DOHH2 (cell line): ENCODE measurements at regions not wholly inside any gene's neighbourhood (a gene's known extent, or its start where the extent isn't known, plus 50 kb on each side); places are given as distances from the start of the nearest gene placed in this dataset.
"Not testable (repeated sequence)": the region's sequence is repeated elsewhere in the genome, so short reads cannot be mapped to it uniquely, and the experiment has no call there.

Experiments
- H3F3A ChIP-seq: fragments of 200-600 bp; sonication (generic), shearing (Covaris generic); 2 replicates; pipeline ENCODE4 v1.6.0; 2016; ENCODE audit warnings: antibody characterized with exemption, mild to moderate bottlenecking; ENCODE audit not compliant: control insufficient read depth, insufficient read depth
- H3K27ac ChIP-seq: fragments of 200-600 bp; sonication (generic); 2 replicates; pipeline ENCODE4 v1.5.1; 2014; ENCODE audit warnings: low read depth, mild to moderate bottlenecking, low read length, moderate library complexity
- H3K27me3 ChIP-seq: fragments of 200-600 bp; sonication (generic); 2 replicates; pipeline ENCODE4 v1.6.1; 2014; ENCODE audit warnings: mild to moderate bottlenecking, low read length, mixed read lengths; ENCODE audit not compliant: control insufficient read depth
- H3K36me3 ChIP-seq: fragments of 200-600 bp; sonication (generic); 2 replicates; pipeline ENCODE4 v1.6.1; 2014; ENCODE audit warnings: mild to moderate bottlenecking, low read length, moderate library complexity, mixed read lengths; ENCODE audit not compliant: control insufficient read depth
- H3K4me1 ChIP-seq: fragments of 200-600 bp; sonication (generic); 2 replicates; pipeline ENCODE4 v1.6.1; 2014; ENCODE audit warnings: mild to moderate bottlenecking, low read length, mixed read lengths; ENCODE audit not compliant: control insufficient read depth
- H3K4me2 ChIP-seq: fragments of 200-600 bp; sonication (generic); 2 replicates; pipeline ENCODE4 v1.6.0; 2014; ENCODE audit warnings: mild to moderate bottlenecking, low read length, moderate library complexity
- H3K4me3 ChIP-seq: fragments of 200-600 bp; sonication (generic); 2 replicates; pipeline ENCODE4 v1.5.1; 2014; ENCODE audit warnings: mild to moderate bottlenecking, low read length, mixed read lengths
- H3K79me2 ChIP-seq: fragments of 200-600 bp; sonication (generic); 2 replicates; pipeline ENCODE4 v1.6.1; 2014; ENCODE audit warnings: mild to moderate bottlenecking, low read length, mixed read lengths; ENCODE audit not compliant: control insufficient read depth
- H3K9me2 ChIP-seq: fragments of 200-600 bp; sonication (generic); replicated peaks from 2 replicates; pipeline ENCODE4 v1.6.1; 2014; ENCODE audit warnings: mild to moderate bottlenecking, low read length, mixed read lengths; ENCODE audit not compliant: control insufficient read depth
- H3K9me3 ChIP-seq: fragments of 200-600 bp; sonication (generic); 2 replicates; pipeline ENCODE4 v1.6.1; 2014; ENCODE audit warnings: antibody characterized with exemption, low read length, mixed read lengths; ENCODE audit not compliant: control insufficient read depth, insufficient read depth
- H4K20me1 ChIP-seq: fragments of 200-600 bp; sonication (generic); 2 replicates; pipeline ENCODE4 v1.6.0; 2014; ENCODE audit warnings: low read depth, mild to moderate bottlenecking, antibody characterized with exemption, low read length, moderate library complexity; ENCODE audit not compliant: control insufficient read depth, insufficient read depth
- CTCF ChIP-seq: fragments of 200-600 bp; sonication (generic); IDR thresholded peaks from one replicate; pipeline ENCODE4 v1.5.1; 2014; ENCODE audit warnings: antibody characterized with exemption, mild to moderate bottlenecking, low read depth, low read length; ENCODE audit not compliant: poor library complexity, severe bottlenecking
- EZH2phosphoT487 ChIP-seq: fragments of 200-600 bp; sonication (generic); IDR thresholded peaks from 2 replicates; pipeline ENCODE4 v1.6.1; 2017; ENCODE audit warnings: borderline replicate concordance, mild to moderate bottlenecking, antibody characterized with exemption, low read length, moderate library complexity, mixed read lengths

- no peaks in the 10 kb centered on the region for H3K9me3 ChIP-seq
Measured at GRCh38 chr2:10229462-10230099, 73.1 kb upstream of the HPCAL1 start.

GRCh38 chr2:10230499-10230898 lies 72.2 kb upstream of the HPCAL1 start:
- Histone ChIP-seq H3K9me2 (no peaks in the 10 kb centered on the region), H3F3A (no peaks in the 10 kb centered on the region), H3K9me3 (no peaks in the 10 kb centered on the region), H3K36me3 (no peaks in the 10 kb centered on the region), H3K4me2 (no peak overlapping the region), H3K27ac (no peak overlapping the region), H3K4me3 (no peak overlapping the region), H4K20me1 (no peaks in the 10 kb centered on the region), H3K79me2 (no peaks in the 10 kb centered on the region), H3K4me1 (peaks cover 4% of the 10 kb centered on the region; the same call in 1 of the 2 replicates), H3K27me3 (peaks cover 3% of the 10 kb centered on the region; the same call in 1 of the 2 replicates)
- no peak for TF ChIP-seq CTCF
- TF ChIP-seq EZH2phosphoT487 = no peak

More at GRCh38 chr2:10229462-10230099, 73.1 kb upstream of the HPCAL1 start:
- Histone ChIP-seq H3K79me2 (no peaks in the 10 kb centered on the region), H3K36me3 (no peaks in the 10 kb centered on the region), H3K4me2 (no peak overlapping the region), H4K20me1 (no peaks in the 10 kb centered on the region), H3K9me2 (no peaks in the 10 kb centered on the region), H3K4me1 (peaks cover 4% of the 10 kb centered on the region; the same call in 1 of the 2 replicates), H3K27me3 (peaks cover 3% of the 10 kb centered on the region; the same call in 1 of the 2 replicates), H3F3A (no peaks in the 10 kb centered on the region), H3K4me3 (no peak overlapping the region), H3K27ac (no peak overlapping the region)
- TF ChIP-seq EZH2phosphoT487 (no peak), CTCF (no peak)

GRCh38 chr2:10230921-10231320 lies 71.8 kb upstream of the HPCAL1 start:
- not testable (repeated sequence) for H3K27me3 ChIP-seq, H3K9me3 ChIP-seq, H3K27ac ChIP-seq, H3K36me3 ChIP-seq, H3K4me2 ChIP-seq, H3K9me2 ChIP-seq, H3K4me3 ChIP-seq, H3K4me1 ChIP-seq, H4K20me1 ChIP-seq, H3K79me2 ChIP-seq, H3F3A ChIP-seq

GRCh38 chr2:10231551-10232085 lies 71.1 kb upstream of the HPCAL1 start:
- no peaks in the 10 kb centered on the region for H4K20me1 ChIP-seq
- H3K4me3 ChIP-seq = no peak overlapping the region
- H3K27ac ChIP-seq = no peak overlapping the region
- H3K4me1 ChIP-seq = peaks cover 4% of the 10 kb centered on the region; the same call in 1 of the 2 replicates
- H3K79me2 ChIP-seq = no peaks in the 10 kb centered on the region
- no peaks in the 10 kb centered on the region for H3K36me3 ChIP-seq
- no peak for TF ChIP-seq CTCF
- TF ChIP-seq EZH2phosphoT487 = no peak
- H3K9me3 ChIP-seq = no peaks in the 10 kb centered on the region
- H3F3A ChIP-seq = no peaks in the 10 kb centered on the region
- H3K9me2 ChIP-seq = no peaks in the 10 kb centered on the region
- peaks cover 3% of the 10 kb centered on the region; the same call in 1 of the 2 replicates for H3K27me3 ChIP-seq
- no peak overlapping the region for H3K4me2 ChIP-seq
